ENCODE measurements at regions not wholly inside any gene's neighbourhood (a gene's known extent, or its start where the extent isn't known, plus 50 kb on each side); places are given as distances from the start of the nearest gene placed in this dataset.

- H3K9ac ChIP-seq (ENCODE audit: insufficient read depth in 1 of 2, low read length in 2 of 2), result no peak overlapping the region
- no peak overlapping the region for H3K27ac ChIP-seq (ENCODE audit: low read depth in 1 of 2, low read length in 1 of 2)
- H3K36me3 ChIP-seq (ENCODE audit: control insufficient read depth in 4 of 4, insufficient read depth in 4 of 4, low read length in 4 of 4), result no peaks in the 10 kb centered on the region
- no peak overlapping the region for H3K4me3 ChIP-seq
- TF ChIP-seq CTCF (IDR thresholded peaks at IDR 0.05; ENCODE audit: control extremely low read depth, extremely low read depth), result no peak
- DNase-seq (no peak), ATAC-seq (ENCODE audit: insufficient read depth, low FRiP score) (no peak)
- WGBS, 2 donors, result 88 to 89% methylated on average over 12 of the region's 12 CpGs
- peaks cover 0 to 6% (median 0%) of the 10 kb centered on the region in 5 donors for H3K4me1 ChIP-seq (ENCODE audit: control insufficient read depth in 5 of 5, insufficient read depth in 5 of 5, low read length in 5 of 5)
- no peaks in the 10 kb centered on the region for H3K9me3 ChIP-seq (ENCODE audit: control insufficient read depth in 4 of 4, insufficient read depth in 3 of 4, low read length in 3 of 4)
- no peaks in the 10 kb centered on the region for H3K27me3 ChIP-seq (ENCODE audit: control insufficient read depth in 3 of 3, insufficient read depth in 3 of 3, low read length in 2 of 3)
Measured at GRCh38 chr15:38627689-38628277, 63.2 kb upstream of the RASGRP1 start.

- Histone ChIP-seq H3K9ac (ENCODE audit: insufficient read depth in 1 of 2, low read length in 2 of 2) (no peak overlapping the region), H3K9me3 (ENCODE audit: control insufficient read depth in 4 of 4, insufficient read depth in 3 of 4, low read length in 3 of 4) (no peaks in the 10 kb centered on the region), H3K27me3 (ENCODE audit: control insufficient read depth in 3 of 3, insufficient read depth in 3 of 3, low read length in 2 of 3) (no peaks in the 10 kb centered on the region), H3K27ac (ENCODE audit: low read depth in 1 of 2, low read length in 1 of 2) (no peak overlapping the region), H3K4me3 (no peak overlapping the region), H3K4me1 (ENCODE audit: control insufficient read depth in 5 of 5, insufficient read depth in 5 of 5, low read length in 5 of 5) (no peaks in the 10 kb centered on the region), H3K36me3 (ENCODE audit: control insufficient read depth in 4 of 4, insufficient read depth in 4 of 4, low read length in 4 of 4) (no peaks in the 10 kb centered on the region)
- no peak for DNase-seq
- 80 to 82% methylated on average over 5 of the region's 5 CpGs for WGBS, 2 donors
- ATAC-seq (ENCODE audit: insufficient read depth, low FRiP score), result no peak
- TF ChIP-seq CTCF (IDR thresholded peaks at IDR 0.05; ENCODE audit: control extremely low read depth, extremely low read depth), result no peak
Measured at GRCh38 chr15:38631119-38632075, 66.8 kb upstream of the RASGRP1 start.

GRCh38 chr15:38635170-38635569 lies 70.6 kb upstream of the RASGRP1 start:
- Histone ChIP-seq H3K9ac (ENCODE audit: insufficient read depth in 1 of 2, low read length in 2 of 2) (no peak overlapping the region), H3K27ac (ENCODE audit: low read depth in 1 of 2, low read length in 1 of 2) (no peak overlapping the region), H3K27me3 (ENCODE audit: control insufficient read depth in 3 of 3, insufficient read depth in 3 of 3, low read length in 2 of 3) (no peaks in the 10 kb centered on the region), H3K4me1 (ENCODE audit: control insufficient read depth in 5 of 5, insufficient read depth in 5 of 5, low read length in 5 of 5) (no peaks in the 10 kb centered on the region), H3K9me3 (ENCODE audit: control insufficient read depth in 4 of 4, insufficient read depth in 3 of 4, low read length in 3 of 4) (no peaks in the 10 kb centered on the region), H3K4me3 (no peak overlapping the region), H3K36me3 (ENCODE audit: control insufficient read depth in 4 of 4, insufficient read depth in 4 of 4, low read length in 4 of 4) (no peaks in the 10 kb centered on the region)
- TF ChIP-seq CTCF (IDR thresholded peaks at IDR 0.05; ENCODE audit: control extremely low read depth, extremely low read depth), result no peak
- WGBS, 2 donors, result 35 to 47% methylated on average over 2 of the region's 2 CpGs
- no peak for ATAC-seq (ENCODE audit: insufficient read depth, low FRiP score)
- DNase-seq, result no peak
